ENCODE measurements at regions not wholly inside any gene's neighbourhood (a gene's known extent, or its start where the extent isn't known, plus 50 kb on each side); places are given as distances from the start of the nearest gene placed in this dataset.
"Not testable (repeated sequence)": the region's sequence is repeated elsewhere in the genome, so short reads cannot be mapped to it uniquely, and the experiment has no call there.

GRCh38 chr16:29177888-29178726 lies 193.3 kb downstream of the LAT start:
- DNase-seq: not testable (repeated sequence)

GRCh38 chr16:29177203-29177887 lies 192.5 kb downstream of the LAT start:
- DNase-seq: not testable (repeated sequence)

GRCh38 chr16:29176822-29177202 lies 192.0 kb downstream of the LAT start:
- DNase-seq: not testable (repeated sequence)

GRCh38 chr16:29176154-29176470 lies 191.3 kb downstream of the LAT start:
- DNase-seq: not testable (repeated sequence)

- not testable (repeated sequence) for DNase-seq
These were observed 190.7 kb downstream of the LAT start for GRCh38 chr16:29175411-29176153.

- not testable (repeated sequence) for DNase-seq
These were observed 188.8 kb downstream of the LAT start for GRCh38 chr16:29173371-29174305.

GRCh38 chr16:29172098-29172724 lies 187.4 kb downstream of the LAT start:
- DNase-seq: not testable (repeated sequence)

- not testable (repeated sequence) for DNase-seq
These were observed 186.4 kb downstream of the LAT start for GRCh38 chr16:29171296-29171695.

- not testable (repeated sequence) for DNase-seq
These were observed 185.7 kb downstream of the LAT start for GRCh38 chr16:29170393-29171119.

- not testable (repeated sequence) for DNase-seq
These were observed 184.6 kb downstream of the LAT start for GRCh38 chr16:29169295-29169994.

GRCh38 chr16:29168515-29169259 lies 183.8 kb downstream of the LAT start:
- DNase-seq: not testable (repeated sequence)

- not testable (repeated sequence) for DNase-seq
These were observed 179.7 kb downstream of the LAT start for GRCh38 chr16:29164442-29165089.

- DNase-seq: not testable (repeated sequence)
These were observed 175.3 kb downstream of the LAT start for GRCh38 chr16:29160171-29160570.

- not testable (repeated sequence) for DNase-seq
These were observed 174.8 kb downstream of the LAT start for GRCh38 chr16:29159603-29160002.

- no peak for DNase-seq
These were observed 173.9 kb downstream of the LAT start for GRCh38 chr16:29158785-29159184.

- DNase-seq: not testable (repeated sequence)
These were observed 173.4 kb downstream of the LAT start for GRCh38 chr16:29158031-29158784.

GRCh38 chr16:29157051-29157923 lies 172.4 kb downstream of the LAT start:
- DNase-seq: not testable (repeated sequence)
